HS-27A (cell line): ENCODE measurements at regions not wholly inside any gene's neighbourhood (a gene's known extent, or its start where the extent isn't known, plus 50 kb on each side); places are given as distances from the start of the nearest gene placed in this dataset.

ENCODE experiments used
- DNase-seq: peaks from one replicate; pipeline ENCODE4 v3.0.0-alpha.2; 2012; ENCODE audit warnings: low read depth, missing footprints

DNA sequence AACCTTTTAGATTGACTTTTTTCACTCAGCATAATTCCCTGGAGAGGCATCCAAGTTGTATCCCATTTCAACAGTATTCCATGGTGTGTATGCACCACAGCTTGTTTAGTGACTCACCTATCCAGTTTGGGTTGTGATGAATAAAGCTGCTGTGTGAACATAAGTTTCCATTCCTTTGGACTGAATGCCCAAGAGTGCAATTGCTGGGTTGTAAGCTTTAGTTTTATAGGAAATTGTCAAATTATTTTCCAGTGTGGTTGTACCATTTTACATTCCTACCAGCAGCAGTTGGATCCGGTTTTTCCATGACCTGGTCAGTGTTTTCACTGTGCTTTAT, 60.9 kb upstream of the TMED7 start:
- DNase-seq, result no peak

DNA sequence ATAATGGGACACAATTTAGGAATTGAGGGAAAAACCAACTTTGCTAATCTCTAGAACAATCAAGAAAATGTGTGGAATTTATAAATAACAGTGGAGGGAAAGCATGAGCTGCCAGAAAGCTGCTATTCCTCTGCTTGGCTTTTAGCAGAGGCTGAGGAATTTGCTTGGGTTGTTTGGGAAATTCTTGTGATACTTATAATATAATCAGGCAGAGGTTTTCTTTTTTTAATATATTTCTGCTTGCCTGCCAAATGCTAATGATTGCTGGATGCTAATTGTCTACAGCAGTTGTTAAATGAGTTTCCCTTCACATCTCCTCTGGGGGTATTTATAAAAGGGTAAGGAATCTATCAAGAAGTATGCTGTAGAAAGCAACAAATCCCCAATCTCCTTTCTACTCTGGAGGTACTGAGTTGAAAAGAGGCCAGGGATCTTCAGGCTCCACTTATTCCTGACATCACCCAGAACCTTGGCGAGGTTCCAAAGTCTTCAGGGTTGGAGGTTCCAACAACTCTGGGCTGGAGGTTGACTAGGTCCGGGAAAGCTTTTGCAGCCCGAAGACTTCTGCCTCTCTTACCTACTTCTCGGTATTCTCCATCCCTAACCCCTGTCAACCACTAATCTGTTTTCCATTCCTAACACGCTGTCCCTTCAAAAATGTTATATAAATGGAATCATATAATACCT, 60.4 kb upstream of the TMED7 start:
- DNase-seq, result peak; percentile 31

DNA sequence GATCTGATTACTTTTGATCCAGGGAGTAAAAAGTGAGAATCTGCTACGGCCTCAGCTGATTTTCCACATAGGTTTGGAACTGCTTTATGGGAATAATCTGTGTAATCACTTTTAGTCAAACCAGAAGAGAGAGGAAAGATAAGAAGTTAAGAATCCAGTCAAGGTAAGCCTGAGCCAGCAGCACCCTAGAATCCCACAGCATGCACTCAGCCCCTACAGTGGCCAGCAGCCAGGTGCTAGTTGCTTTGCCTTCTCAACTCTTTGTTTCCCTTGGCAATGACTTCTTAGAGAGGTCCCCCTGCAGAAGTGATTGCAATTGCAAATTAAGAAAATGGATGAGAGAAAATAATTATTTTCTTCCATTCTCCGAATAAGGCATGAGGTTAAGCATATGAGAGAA, 59.7 kb upstream of the TMED7 start:
- DNase-seq, result no peak

DNA sequence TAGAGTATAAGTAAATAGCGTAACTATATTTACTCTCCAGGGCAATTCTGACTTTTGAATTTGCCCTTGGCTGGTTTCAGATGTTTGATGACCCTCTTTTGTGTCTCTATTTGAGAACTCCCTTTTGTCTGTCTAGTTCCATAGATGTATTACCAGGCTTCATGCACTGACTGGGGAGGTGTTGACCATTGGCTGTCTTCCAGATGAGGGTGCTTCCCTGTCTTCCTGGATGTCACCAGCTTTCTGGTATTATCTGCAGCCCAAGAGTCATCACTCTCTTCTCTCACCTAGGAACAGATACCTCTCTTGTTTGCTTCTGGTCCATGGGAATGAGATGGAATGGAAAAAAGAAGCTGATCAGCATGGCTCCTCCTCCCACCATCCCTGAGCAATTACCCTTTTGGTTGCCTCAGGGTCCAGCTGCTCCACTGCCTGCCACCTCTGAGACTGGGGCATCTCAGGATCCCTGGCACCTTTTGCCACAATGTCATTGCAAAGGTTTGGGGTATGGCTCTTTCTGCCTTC, 58.7 kb upstream of the TMED7 start:
- DNase-seq, result no peak

DNA sequence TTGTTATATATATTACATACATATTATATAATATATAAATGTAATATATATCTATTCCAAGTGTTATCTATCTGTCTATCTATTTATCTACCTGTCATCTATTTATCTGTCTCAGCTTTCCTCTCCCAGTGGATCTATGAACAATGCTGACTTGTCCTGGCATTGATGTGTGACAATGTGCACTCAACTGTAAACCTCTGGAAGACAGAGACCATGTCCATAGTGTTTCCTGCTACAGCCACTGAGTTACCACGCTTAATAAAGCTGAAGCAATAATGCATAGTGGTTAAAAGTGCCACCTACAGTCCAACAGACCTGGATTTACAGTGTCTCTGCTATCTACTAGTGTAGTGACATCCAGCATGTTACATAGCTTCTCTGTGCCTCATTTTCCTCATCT, 57.2 kb upstream of the TMED7 start:
- no peak for DNase-seq
